HCT116 (cell line): ENCODE measurements at regions not wholly inside any gene's neighbourhood (a gene's known extent, or its start where the extent isn't known, plus 50 kb on each side); places are given as distances from the start of the nearest gene placed in this dataset.

Experiments
- ATAC-seq: fragments of 200-7000 bp; cut with Tn5 transposase; 2 replicates; pipeline ENCODE4 v1.9.1; 2020; ENCODE audit warnings: mild to moderate bottlenecking, moderate library complexity
- BruUV-seq: library from RNA; stranded (reverse); fragments of 400-500 nt; replicated peaks from 2 replicates; lab custom pipeline; 2021; lab: Mats Ljungman, UMichigan
- CTCF ChIA-PET: fragments of 300-600 bp; sonication (Branson Sonifier 250); formaldehyde crosslinking; loops from one replicate; lab custom pipeline; 2021; ENCODE audit warnings: antibody characterized with exemption; lab: Charles Lee
- POLR2A ChIA-PET: fragments of 300-600, 350-600 bp; sonication (Branson Sonifier 250); formaldehyde crosslinking; loops from one replicate; lab custom pipeline; 2021; ENCODE audit warnings: antibody characterized with exemption; lab: Charles Lee
- RAD21 ChIA-PET, 2 experiments: fragments of 300-600 bp; sonication (Branson Sonifier 250); formaldehyde crosslinking; loops; one replicate each; lab custom pipeline; 2023; ENCODE audit warnings: low total read pairs in 2 of 2; ENCODE audit not compliant: uncharacterized antibody in 2 of 2, unreplicated experiment in 2 of 2, low non-redundant PET in 1 of 2; lab: Charles Lee
- DNase-seq: peaks from one replicate; pipeline ENCODE4 v3.0.0-alpha.2; 2010; ENCODE audit warnings: low read depth, low spot score
- H2AFZ ChIP-seq: fragments of 200-600 bp; shearing (Covaris generic), sonication (generic); 2 replicates; pipeline ENCODE4 v1.6.1; 2017; ENCODE audit warnings: low read depth, mixed run types, mixed read lengths, antibody characterized with exemption, low read length; ENCODE audit not compliant: poor library complexity, severe bottlenecking
- H3K27ac ChIP-seq: 2 replicates; pipeline ENCODE4 v1.5.1; 2012; ENCODE audit warnings: low read depth, low read length
- H3K27me3 ChIP-seq: fragments of 200-600 bp; sonication (generic); 2 replicates; pipeline ENCODE4 v1.6.1; 2016; ENCODE audit warnings: mixed run types, low read length, mixed read lengths; ENCODE audit not compliant: insufficient read depth
- H3K36me3 ChIP-seq, 2 experiments: fragments of 200-500 bp in 1 of 2; fragments of 200-600 bp in 1 of 2; sonication (Bioruptor generic) in 1 of 2; sonication (generic) in 1 of 2; 2 replicates each; pipeline versions ENCODE4 v1.5.1 to v1.6.1; 2014 to 2016; ENCODE audit warnings: low read length in 2 of 2, inconsistent platforms in 1 of 2, mixed read lengths in 1 of 2, mixed run types in 1 of 2; ENCODE audit not compliant: insufficient read depth in 2 of 2, control insufficient read depth in 1 of 2
- H3K4me1 ChIP-seq, 2 experiments: fragments of 200-600 bp in 1 of 2; sonication (generic) in 1 of 2; 2 replicates each; pipeline versions ENCODE4 v1.5.1 to v1.6.1; 2012 to 2017; ENCODE audit warnings: low read length in 2 of 2, inconsistent platforms in 1 of 2, mild to moderate bottlenecking in 1 of 2, mixed read lengths in 1 of 2, mixed run types in 1 of 2, moderate library complexity in 1 of 2; ENCODE audit not compliant: insufficient read depth in 2 of 2, control insufficient read depth in 1 of 2
- H3K4me2 ChIP-seq: fragments of 200-600 bp; sonication (generic); 2 replicates; pipeline ENCODE4 v1.6.1; 2017; ENCODE audit warnings: mixed run types, low read length, mixed read lengths
- H3K4me3 ChIP-seq, 2 experiments: fragments of 200-600 bp in 1 of 2; sonication (generic) in 1 of 2; replicated peaks in 1 of 2; 2 replicates each; pipeline ENCODE4 v1.5.1; 2011 to 2016; ENCODE audit warnings: low read length in 2 of 2, control low read depth in 1 of 2, low read depth in 1 of 2, mild to moderate bottlenecking in 1 of 2, mixed read lengths in 1 of 2, mixed run types in 1 of 2
- H3K79me2 ChIP-seq: fragments of 200-600 bp; sonication (generic); 2 replicates; pipeline ENCODE4 v1.6.1; 2017; ENCODE audit warnings: mild to moderate bottlenecking, mixed run types, low read length, moderate library complexity, mixed read lengths; ENCODE audit not compliant: insufficient read depth
- H3K9ac ChIP-seq: fragments of 200-600 bp; sonication (generic); 2 replicates; pipeline ENCODE4 v1.6.1; 2016; ENCODE audit warnings: low read length, mixed read lengths
- H3K9me2 ChIP-seq: fragments of 200-600 bp; sonication (generic), shearing (Covaris generic); 2 replicates; pipeline ENCODE4 v1.6.1; 2017; ENCODE audit warnings: mixed run types, mild to moderate bottlenecking, moderate library complexity; ENCODE audit not compliant: insufficient read depth
- H3K9me3 ChIP-seq, 2 experiments: fragments of 200-500 bp in 1 of 2; fragments of 200-600 bp in 1 of 2; sonication (Bioruptor generic) in 1 of 2; sonication (generic) in 1 of 2; 2 replicates each; pipeline ENCODE4 v1.6.1; 2014 to 2017; ENCODE audit warnings: low read length in 2 of 2, mixed read lengths in 2 of 2, inconsistent platforms in 1 of 2, low read depth in 1 of 2, mild to moderate bottlenecking in 1 of 2, mixed run types in 1 of 2, moderate library complexity in 1 of 2; ENCODE audit not compliant: control insufficient read depth in 1 of 2, insufficient read depth in 1 of 2
- H4K20me1 ChIP-seq: fragments of 200-600 bp; sonication (generic), shearing (Covaris generic); 2 replicates; pipeline ENCODE4 v1.6.1; 2017; ENCODE audit warnings: mixed run types, mild to moderate bottlenecking, moderate library complexity; ENCODE audit not compliant: insufficient read depth
- ATF3 ChIP-seq: IDR thresholded peaks from 2 replicates; pipeline ENCODE4 v1.6.1; 2012
- CBX3 ChIP-seq: IDR thresholded peaks from 2 replicates; pipeline ENCODE4 v1.6.1; 2012; ENCODE audit warnings: low read depth
- CEBPB ChIP-seq: IDR thresholded peaks from 2 replicates; pipeline ENCODE4 v1.6.1; 2012; ENCODE audit warnings: low read depth
- CTCF ChIP-seq, 3 experiments: fragments of 200-600 bp in 1 of 3; sonication (generic) in 1 of 3; IDR thresholded peaks in 2 of 3; conservative IDR thresholded peaks in 1 of 3; 2 replicates each; pipeline ENCODE4 v1.5.1; 2012 to 2017; ENCODE audit warnings: low read depth in 2 of 3, low read length in 2 of 3, antibody characterized with exemption in 1 of 3, borderline replicate concordance in 1 of 3, control low read depth in 1 of 3, mild to moderate bottlenecking in 1 of 3, mixed read lengths in 1 of 3, mixed run types in 1 of 3, moderate library complexity in 1 of 3; ENCODE audit not compliant: insufficient read depth in 1 of 3
- EGR1 ChIP-seq: IDR thresholded peaks from 2 replicates; pipeline ENCODE4 v1.6.1; 2012; ENCODE audit warnings: low read depth
- EZH2phosphoT487 ChIP-seq: fragments of 200-600 bp; IDR thresholded peaks from 2 replicates; pipeline ENCODE4 v1.6.1; 2018; ENCODE audit warnings: antibody characterized with exemption, borderline replicate concordance
- JUND ChIP-seq: IDR thresholded peaks from 2 replicates; pipeline ENCODE4 v1.6.1; 2012
- MAX ChIP-seq: IDR thresholded peaks from 2 replicates; pipeline ENCODE4 v1.6.1; 2012
- POLR2A ChIP-seq: IDR thresholded peaks from 2 replicates; pipeline ENCODE4 v1.7.0; 2011; ENCODE audit warnings: borderline replicate concordance; ENCODE audit not compliant: insufficient read depth, insufficient read length; ENCODE audit errors: extremely low read depth
- RAD21 ChIP-seq: IDR thresholded peaks from 2 replicates; pipeline ENCODE4 v1.6.1; 2012; ENCODE audit warnings: low read depth, mild to moderate bottlenecking
- REST ChIP-seq: IDR thresholded peaks from 2 replicates; pipeline ENCODE4 v1.6.1; 2012; ENCODE audit warnings: low read depth
- SIN3A ChIP-seq: IDR thresholded peaks from 2 replicates; pipeline ENCODE4 v1.6.1; 2012; ENCODE audit warnings: low read depth
- SP1 ChIP-seq: IDR thresholded peaks from 2 replicates; pipeline ENCODE4 v1.6.1; 2012; ENCODE audit warnings: low read depth
- SRF ChIP-seq: IDR thresholded peaks from 2 replicates; pipeline ENCODE4 v1.6.1; 2012; ENCODE audit warnings: low read depth
- TCF7L2 ChIP-seq: IDR thresholded peaks from 2 replicates; pipeline ENCODE4 v1.7.0; 2011; ENCODE audit warnings: borderline replicate concordance, inconsistent platforms; ENCODE audit not compliant: insufficient read depth, insufficient read length; ENCODE audit errors: extremely low read depth
- YY1 ChIP-seq: IDR thresholded peaks from 2 replicates; pipeline ENCODE4 v1.6.1; 2011; ENCODE audit warnings: low read length, low read depth, moderate library complexity, mild to moderate bottlenecking; ENCODE audit not compliant: insufficient replicate concordance; ENCODE audit errors: extremely low read depth
- intact Hi-C: fragments of 100-400 bp; cut with micrococcal nuclease; formaldehyde crosslinking; loops from 2 replicates; pipeline ENCODE4 v1.10.0; 2022

- ChIA-PET CTCF (no interaction called here), POLR2A (no interaction called here), RAD21 (no interaction called here)
- Histone ChIP-seq H3K9me2 (no peaks in the 10 kb centered on the region), H3K36me3 (no peaks in the 10 kb centered on the region), H3K4me3 (no peak overlapping the region), H2AFZ (no peak overlapping the region), H3K27ac (no peak overlapping the region), H3K4me1 (no peaks in the 10 kb centered on the region), H3K27me3 (no peaks in the 10 kb centered on the region), H3K4me2 (no peak overlapping the region), H3K9me3 (peaks cover 3 to 19% of the 10 kb centered on the region in 2 experiments; a peak in 2 of 4 replicates), H4K20me1 (no peaks in the 10 kb centered on the region), H3K9ac (no peak overlapping the region), H3K79me2 (no peaks in the 10 kb centered on the region)
- ATAC-seq (no peak), DNase-seq (no peak)
- no peak for TF ChIP-seq JUND
- no peak for TF ChIP-seq ATF3
- no peak for TF ChIP-seq CEBPB
- no TSS peak for BruUV-seq
- intact Hi-C loops: no loop called here
Measured at GRCh38 chr18:56065086-56065485, 477.1 kb upstream of the TCF4 start.

- no peak for ATAC-seq
- no peak overlapping the region for H3K4me2 ChIP-seq
- POLR2A ChIA-PET: no interaction called here
- no peak overlapping the region for H2AFZ ChIP-seq
- no peaks in the 10 kb centered on the region for H3K9me2 ChIP-seq
- H4K20me1 ChIP-seq: no peaks in the 10 kb centered on the region
- CTCF ChIA-PET: no interaction called here
- intact Hi-C loops: no loop called here
- no peak for DNase-seq
- H3K9ac ChIP-seq: no peak overlapping the region
- H3K79me2 ChIP-seq: no peaks in the 10 kb centered on the region
- H3K36me3 ChIP-seq: no peaks in the 10 kb centered on the region
- H3K27ac ChIP-seq: no peak overlapping the region
- H3K4me1 ChIP-seq: no peaks in the 10 kb centered on the region
- no TSS peak for BruUV-seq
- RAD21 ChIA-PET: no interaction called here
- H3K9me3 ChIP-seq: peaks cover 3 to 12% of the 10 kb centered on the region in 2 experiments; a peak in 2 of 4 replicates
- H3K27me3 ChIP-seq: no peaks in the 10 kb centered on the region
- H3K4me3 ChIP-seq: no peak overlapping the region
- TF ChIP-seq SIN3A: no peak
- TF ChIP-seq RAD21: no peak
- TF ChIP-seq CEBPB: no peak
- TF ChIP-seq EGR1: no peak
- TF ChIP-seq MAX: no peak
- TF ChIP-seq REST: no peak
- TF ChIP-seq YY1: no peak
- TF ChIP-seq POLR2A: no peak
- TF ChIP-seq SRF: no peak
- no peak for TF ChIP-seq EZH2phosphoT487
- TF ChIP-seq ATF3: no peak
- no peak for TF ChIP-seq TCF7L2
- no peak for TF ChIP-seq CTCF (IDR thresholded peaks at IDR 0.05 in 2 of 3, conservative IDR thresholded peaks at IDR 0.05 in 1 of 3; ENCODE audit: borderline replicate concordance in 1 of 3, insufficient read depth in 1 of 3, low read depth in 2 of 3, low read length in 2 of 3)
- TF ChIP-seq SP1: no peak
- no peak for TF ChIP-seq CBX3
Measured at GRCh38 chr18:56062931-56063330, 474.9 kb upstream of the TCF4 start.
